Testis (tissue), 2 donors: ENCODE measurements at regions not wholly inside any gene's neighbourhood (a gene's known extent, or its start where the extent isn't known, plus 50 kb on each side); places are given as distances from the start of the nearest gene placed in this dataset.

Experiments used
- DNase-seq: peaks from one replicate; pipeline ENCODE4 v3.0.0-alpha.2; 2019
- H3K27ac ChIP-seq, 2 donors: fragments of 200-600 bp; sonication (generic); one replicate each; pipeline ENCODE4 v1.5.1; 2019
- H3K27me3 ChIP-seq: fragments of 200-600 bp; sonication (generic); one replicate; pipeline ENCODE4 v1.5.1; 2019
- H3K36me3 ChIP-seq: fragments of 200-600 bp; sonication (generic); one replicate; pipeline ENCODE4 v1.5.1; 2017; ENCODE audit warnings: low read depth; ENCODE audit errors: missing control alignments
- H3K4me1 ChIP-seq: fragments of 200-600 bp; sonication (generic); one replicate; pipeline ENCODE4 v1.5.1; 2019
- H3K4me3 ChIP-seq, 2 donors: fragments of 200-600 bp; sonication (generic); one replicate each; pipeline ENCODE4 v1.5.1; 2017 to 2019
- H3K9me3 ChIP-seq: fragments of 200-600 bp; sonication (generic); one replicate; pipeline ENCODE4 v1.5.1; 2017
- CTCF ChIP-seq, 3 experiments: fragments of 450-650 bp in 2 of 3; fragments of 200-600 bp in 1 of 3; sonication (generic) in 1 of 3; IDR thresholded peaks; one replicate each; pipeline ENCODE4 v1.5.1; 2016 to 2019; ENCODE audit warnings: antibody characterized with exemption in 3 of 3, mild to moderate bottlenecking in 2 of 3, moderate library complexity in 1 of 3
- POLR2A ChIP-seq: fragments of 450-650 bp; IDR thresholded peaks from one replicate; pipeline ENCODE4 v1.6.1; 2017; ENCODE audit warnings: antibody characterized with exemption, mild to moderate bottlenecking, moderate library complexity
- WGBS, 2 donors: methylation state at CpG; one replicate each; pipeline ENCODE4 v1.1.5; 2018; 5-methylcytosine and 5-hydroxymethylcytosine counted together
- intact Hi-C: fragments of 100-400 bp; cut with DNase I; formaldehyde crosslinking; loops from one replicate; pipeline ENCODE4 v1.15.1; 2023; ENCODE audit warnings: low total_unique reads

- Histone ChIP-seq H3K27me3 (no peaks in the 10 kb centered on the region), H3K27ac (no peak overlapping the region), H3K4me3 (no peak overlapping the region), H3K36me3 (no peaks in the 10 kb centered on the region), H3K9me3 (no peaks in the 10 kb centered on the region), H3K4me1 (no peaks in the 10 kb centered on the region)
- DNase-seq, result no peak
- no peak for TF ChIP-seq POLR2A
- intact Hi-C loops, result no loop called here
These were observed 92.8 kb upstream of the TMEM168 start for GRCh38 chr7:112882991-112883390.

- no peaks in the 10 kb centered on the region for H3K9me3 ChIP-seq
- H3K27ac ChIP-seq, result no peak overlapping the region
- intact Hi-C loops, result no loop called here
- H3K4me1 ChIP-seq, result no peaks in the 10 kb centered on the region
- no peaks in the 10 kb centered on the region for H3K27me3 ChIP-seq
- no peak for DNase-seq
- H3K36me3 ChIP-seq, result no peaks in the 10 kb centered on the region
- no peak overlapping the region for H3K4me3 ChIP-seq
- TF ChIP-seq POLR2A (no peak), CTCF (IDR thresholded peaks at IDR 0.05) (no peak)
- WGBS, 2 donors, result 89% methylated on average over 3 of the region's 3 CpGs
These were observed 92.3 kb upstream of the TMEM168 start for GRCh38 chr7:112882511-112882910.

- no peaks in the 10 kb centered on the region for H3K9me3 ChIP-seq
- no peak for DNase-seq
- no peak overlapping the region for H3K4me3 ChIP-seq
- intact Hi-C loops, result no loop called here
- H3K4me1 ChIP-seq, result no peaks in the 10 kb centered on the region
- no peaks in the 10 kb centered on the region for H3K36me3 ChIP-seq
- TF ChIP-seq CTCF (IDR thresholded peaks at IDR 0.05) (no peak), POLR2A (no peak)
- no peak overlapping the region for H3K27ac ChIP-seq
- 96 to 100% methylated on average over 1 to 4 of the region's 4 CpGs for WGBS, 2 donors
- H3K27me3 ChIP-seq, result no peaks in the 10 kb centered on the region
These were observed 91.8 kb upstream of the TMEM168 start for GRCh38 chr7:112882022-112882421.

GRCh38 chr7:112880818-112881418 lies 90.7 kb upstream of the TMEM168 start:
- no peak overlapping the region for H3K27ac ChIP-seq
- no peaks in the 10 kb centered on the region for H3K4me1 ChIP-seq
- TF ChIP-seq CTCF (IDR thresholded peaks at IDR 0.05) (no peak), POLR2A (no peak)
- H3K4me3 ChIP-seq, result no peak overlapping the region
- DNase-seq, result no peak
- WGBS, 2 donors, result 93 to 94% methylated on average over 9 to 10 of the region's 10 CpGs
- H3K36me3 ChIP-seq, result no peaks in the 10 kb centered on the region
- H3K9me3 ChIP-seq, result no peaks in the 10 kb centered on the region
- intact Hi-C loops, result no loop called here
- no peaks in the 10 kb centered on the region for H3K27me3 ChIP-seq

- H3K4me1 ChIP-seq, result no peaks in the 10 kb centered on the region
- H3K9me3 ChIP-seq, result no peaks in the 10 kb centered on the region
- no peaks in the 10 kb centered on the region for H3K27me3 ChIP-seq
- intact Hi-C loops, result no loop called here
- 87 to 95% methylated on average over 7 of the region's 7 CpGs for WGBS, 2 donors
- TF ChIP-seq POLR2A (no peak), CTCF (IDR thresholded peaks at IDR 0.05) (no peak)
- H3K4me3 ChIP-seq, result no peak overlapping the region
- no peaks in the 10 kb centered on the region for H3K36me3 ChIP-seq
- DNase-seq, result no peak
- no peak overlapping the region for H3K27ac ChIP-seq
These were observed 87.7 kb upstream of the TMEM168 start for GRCh38 chr7:112877691-112878460.
